GM19467 (cell line): ENCODE measurements at regions not wholly inside any gene's neighbourhood (a gene's known extent, or its start where the extent isn't known, plus 50 kb on each side); places are given as distances from the start of the nearest gene placed in this dataset.
"Not testable (repeated sequence)": the region's sequence is repeated elsewhere in the genome, so short reads cannot be mapped to it uniquely, and the experiment has no call there.

ENCODE experiments used
- ATAC-seq: cut with Tn5 transposase; IDR thresholded peaks from one replicate; pipeline ENCODE4 v1.9.1; 2021; ENCODE audit warnings: mild to moderate bottlenecking, moderate library complexity; ENCODE audit not compliant: unreplicated experiment

GRCh38 chr2:149768320-149768799, 180.8 kb upstream of the MMADHC start:
- ATAC-seq, result no peak

GRCh38 chr2:149767516-149767974, 180.0 kb upstream of the MMADHC start:
- no peak for ATAC-seq

GRCh38 chr2:149766339-149766738, 178.8 kb upstream of the MMADHC start:
- no peak for ATAC-seq

GRCh38 chr2:149765636-149766035, 178.1 kb upstream of the MMADHC start:
- ATAC-seq, result no peak

GRCh38 chr2:149765003-149765402, 177.4 kb upstream of the MMADHC start:
- no peak for ATAC-seq

- no peak for ATAC-seq
Observed at GRCh38 chr2:149763358-149763757, 175.8 kb upstream of the MMADHC start.

- no peak for ATAC-seq
Observed at GRCh38 chr2:149761611-149762010, 174.0 kb upstream of the MMADHC start.

- not testable (repeated sequence) for ATAC-seq
Observed at GRCh38 chr2:149759382-149759781, 171.8 kb upstream of the MMADHC start.

GRCh38 chr2:149754722-149755121, 167.1 kb upstream of the MMADHC start:
- not testable (repeated sequence) for ATAC-seq

- no peak for ATAC-seq
Observed at GRCh38 chr2:149747456-149747855, 159.9 kb upstream of the MMADHC start.

GRCh38 chr2:149745396-149746230, 158.0 kb upstream of the MMADHC start:
- no peak for ATAC-seq

GRCh38 chr2:149744865-149745264, 157.3 kb upstream of the MMADHC start:
- no peak for ATAC-seq

GRCh38 chr2:149743842-149744448, 156.4 kb upstream of the MMADHC start:
- ATAC-seq, result no peak

GRCh38 chr2:149741646-149742045, 154.1 kb upstream of the MMADHC start:
- ATAC-seq, result no peak

- ATAC-seq, result no peak
Observed at GRCh38 chr2:149740490-149740889, 152.9 kb upstream of the MMADHC start.

- no peak for ATAC-seq
Observed at GRCh38 chr2:149739883-149740265, 152.3 kb upstream of the MMADHC start.

GRCh38 chr2:149739171-149739882, 151.8 kb upstream of the MMADHC start:
- ATAC-seq, result no peak

- ATAC-seq, result no peak
Observed at GRCh38 chr2:149738767-149739166, 151.2 kb upstream of the MMADHC start.

GRCh38 chr2:149737896-149738295, 150.3 kb upstream of the MMADHC start:
- no peak for ATAC-seq

GRCh38 chr2:149735237-149735958, 147.8 kb upstream of the MMADHC start:
- ATAC-seq, result no peak
